ENCODE measurements at regions not wholly inside any gene's neighbourhood (a gene's known extent, or its start where the extent isn't known, plus 50 kb on each side); places are given as distances from the start of the nearest gene placed in this dataset.

- Histone ChIP-seq H3K4me3 (ENCODE audit: extremely low read depth, insufficient read depth, low read length, poor library complexity, severe bottlenecking) (no peak overlapping the region), H3K9me3 (ENCODE audit: control insufficient read depth, low read length) (no peaks in the 10 kb centered on the region), H3K27ac (ENCODE audit: low read depth, low read length, severe bottlenecking) (no peak overlapping the region), H3K36me3 (ENCODE audit: control insufficient read depth, insufficient read depth, low read length) (no peaks in the 10 kb centered on the region), H3K4me1 (ENCODE audit: control insufficient read depth, insufficient read depth, low read length, poor library complexity, severe bottlenecking) (no peaks in the 10 kb centered on the region)
- 83% methylated on average over 2 of the region's 4 CpGs; no CpG with 5 or more reads in 1 of the 2 experiments for WGBS, 2 experiments (ENCODE audit: insufficient coverage in 2 of 2)
These were observed 217.0 kb upstream of the DKK2 start for GRCh38 chr4:107253090-107253489.

GRCh38 chr4:107252571-107252970, 216.5 kb upstream of the DKK2 start:
- WGBS, 2 experiments (ENCODE audit: insufficient coverage in 2 of 2), result 83 to 100% methylated on average over 2 of the region's 2 CpGs
- no peaks in the 10 kb centered on the region for H3K36me3 ChIP-seq (ENCODE audit: control insufficient read depth, insufficient read depth, low read length)
- no peaks in the 10 kb centered on the region for H3K9me3 ChIP-seq (ENCODE audit: control insufficient read depth, low read length)
- H3K27ac ChIP-seq (ENCODE audit: low read depth, low read length, severe bottlenecking), result no peak overlapping the region
- H3K4me3 ChIP-seq (ENCODE audit: extremely low read depth, insufficient read depth, low read length, poor library complexity, severe bottlenecking), result no peak overlapping the region
- no peaks in the 10 kb centered on the region for H3K4me1 ChIP-seq (ENCODE audit: control insufficient read depth, insufficient read depth, low read length, poor library complexity, severe bottlenecking)

- Histone ChIP-seq H3K27ac (ENCODE audit: low read depth, low read length, severe bottlenecking) (no peak overlapping the region), H3K9me3 (ENCODE audit: control insufficient read depth, low read length) (no peaks in the 10 kb centered on the region)
- WGBS, 2 experiments (ENCODE audit: insufficient coverage in 2 of 2), result 63 to 93% methylated on average over 2 to 3 of the region's 3 CpGs
These were observed 212.5 kb upstream of the DKK2 start for GRCh38 chr4:107248571-107248970.

GRCh38 chr4:107247738-107248137, 211.6 kb upstream of the DKK2 start:
- no CpG with 5 or more reads among the region's 1 CpG for whole genome bisulfite sequencing, 2 experiments (ENCODE audit: insufficient coverage in 2 of 2)
- H3K4me1 ChIP-seq (ENCODE audit: control insufficient read depth, insufficient read depth, low read length, poor library complexity, severe bottlenecking), result no peaks in the 10 kb centered on the region
- no peaks in the 10 kb centered on the region for H3K36me3 ChIP-seq (ENCODE audit: control insufficient read depth, insufficient read depth, low read length)
- H3K27ac ChIP-seq (ENCODE audit: low read depth, low read length, severe bottlenecking), result no peak overlapping the region
- H3K9me3 ChIP-seq (ENCODE audit: control insufficient read depth, low read length), result no peaks in the 10 kb centered on the region
- H3K4me3 ChIP-seq (ENCODE audit: extremely low read depth, insufficient read depth, low read length, poor library complexity, severe bottlenecking), result no peak overlapping the region

More at GRCh38 chr4:107248571-107248970, 212.5 kb upstream of the DKK2 start:
- H3K36me3 ChIP-seq (ENCODE audit: control insufficient read depth, insufficient read depth, low read length), result no peaks in the 10 kb centered on the region
- H3K4me3 ChIP-seq (ENCODE audit: extremely low read depth, insufficient read depth, low read length, poor library complexity, severe bottlenecking), result no peak overlapping the region
- H3K4me1 ChIP-seq (ENCODE audit: control insufficient read depth, insufficient read depth, low read length, poor library complexity, severe bottlenecking), result no peaks in the 10 kb centered on the region

GRCh38 chr4:107246761-107247160, 210.6 kb upstream of the DKK2 start:
- no peak overlapping the region for H3K27ac ChIP-seq (ENCODE audit: low read depth, low read length, severe bottlenecking)
- no CpG with 5 or more reads among the region's 1 CpG for WGBS, 2 experiments (ENCODE audit: insufficient coverage in 2 of 2)
- H3K4me3 ChIP-seq (ENCODE audit: extremely low read depth, insufficient read depth, low read length, poor library complexity, severe bottlenecking), result no peak overlapping the region
- no peaks in the 10 kb centered on the region for H3K4me1 ChIP-seq (ENCODE audit: control insufficient read depth, insufficient read depth, low read length, poor library complexity, severe bottlenecking)
- H3K9me3 ChIP-seq (ENCODE audit: control insufficient read depth, low read length), result no peaks in the 10 kb centered on the region
- no peaks in the 10 kb centered on the region for H3K36me3 ChIP-seq (ENCODE audit: control insufficient read depth, insufficient read depth, low read length)

- H3K4me3 ChIP-seq (ENCODE audit: extremely low read depth, insufficient read depth, low read length, poor library complexity, severe bottlenecking), result no peak overlapping the region
- H3K4me1 ChIP-seq (ENCODE audit: control insufficient read depth, insufficient read depth, low read length, poor library complexity, severe bottlenecking), result no peaks in the 10 kb centered on the region
- no peaks in the 10 kb centered on the region for H3K9me3 ChIP-seq (ENCODE audit: control insufficient read depth, low read length)
- WGBS, 2 experiments (ENCODE audit: insufficient coverage in 2 of 2), result 72 to 86% methylated on average over 2 to 4 of the region's 4 CpGs
- no peak overlapping the region for H3K27ac ChIP-seq (ENCODE audit: low read depth, low read length, severe bottlenecking)
- H3K36me3 ChIP-seq (ENCODE audit: control insufficient read depth, insufficient read depth, low read length), result no peaks in the 10 kb centered on the region
These were observed 207.1 kb upstream of the DKK2 start for GRCh38 chr4:107243141-107243781.

GRCh38 chr4:107220976-107221375, 184.9 kb upstream of the DKK2 start:
- H3K27ac ChIP-seq (ENCODE audit: low read depth, low read length, severe bottlenecking), result no peak overlapping the region
- H3K4me1 ChIP-seq (ENCODE audit: control insufficient read depth, insufficient read depth, low read length, poor library complexity, severe bottlenecking), result no peaks in the 10 kb centered on the region
- no peaks in the 10 kb centered on the region for H3K9me3 ChIP-seq (ENCODE audit: control insufficient read depth, low read length)
- H3K36me3 ChIP-seq (ENCODE audit: control insufficient read depth, insufficient read depth, low read length), result no peaks in the 10 kb centered on the region
- no peak overlapping the region for H3K4me3 ChIP-seq (ENCODE audit: extremely low read depth, insufficient read depth, low read length, poor library complexity, severe bottlenecking)

GRCh38 chr4:107219681-107220080, 183.6 kb upstream of the DKK2 start:
- Histone ChIP-seq H3K4me1 (ENCODE audit: control insufficient read depth, insufficient read depth, low read length, poor library complexity, severe bottlenecking) (no peaks in the 10 kb centered on the region), H3K36me3 (ENCODE audit: control insufficient read depth, insufficient read depth, low read length) (no peaks in the 10 kb centered on the region), H3K4me3 (ENCODE audit: extremely low read depth, insufficient read depth, low read length, poor library complexity, severe bottlenecking) (no peak overlapping the region), H3K9me3 (ENCODE audit: control insufficient read depth, low read length) (no peaks in the 10 kb centered on the region), H3K27ac (ENCODE audit: low read depth, low read length, severe bottlenecking) (no peak overlapping the region)
- no CpG with 5 or more reads among the region's 1 CpG for whole genome bisulfite sequencing, 2 experiments (ENCODE audit: insufficient coverage in 2 of 2)

- Histone ChIP-seq H3K36me3 (ENCODE audit: control insufficient read depth, insufficient read depth, low read length) (no peaks in the 10 kb centered on the region), H3K9me3 (ENCODE audit: control insufficient read depth, low read length) (no peaks in the 10 kb centered on the region), H3K27ac (ENCODE audit: low read depth, low read length, severe bottlenecking) (no peak overlapping the region), H3K4me1 (ENCODE audit: control insufficient read depth, insufficient read depth, low read length, poor library complexity, severe bottlenecking) (no peaks in the 10 kb centered on the region), H3K4me3 (ENCODE audit: extremely low read depth, insufficient read depth, low read length, poor library complexity, severe bottlenecking) (no peak overlapping the region)
These were observed 180.3 kb upstream of the DKK2 start for GRCh38 chr4:107216379-107216778.

GRCh38 chr4:107215222-107215621, 179.1 kb upstream of the DKK2 start:
- Histone ChIP-seq H3K4me1 (ENCODE audit: control insufficient read depth, insufficient read depth, low read length, poor library complexity, severe bottlenecking) (no peaks in the 10 kb centered on the region), H3K27ac (ENCODE audit: low read depth, low read length, severe bottlenecking) (no peak overlapping the region), H3K9me3 (ENCODE audit: control insufficient read depth, low read length) (no peaks in the 10 kb centered on the region), H3K4me3 (ENCODE audit: extremely low read depth, insufficient read depth, low read length, poor library complexity, severe bottlenecking) (no peak overlapping the region), H3K36me3 (ENCODE audit: control insufficient read depth, insufficient read depth, low read length) (no peaks in the 10 kb centered on the region)
- WGBS, 2 experiments (ENCODE audit: insufficient coverage in 2 of 2), result 100% methylated on average over 1 of the region's 1 CpG

GRCh38 chr4:107213880-107214279, 177.8 kb upstream of the DKK2 start:
- 100% methylated on average over 1 of the region's 2 CpGs; no CpG with 5 or more reads in 1 of the 2 experiments for WGBS, 2 experiments (ENCODE audit: insufficient coverage in 2 of 2)
- no peaks in the 10 kb centered on the region for H3K36me3 ChIP-seq (ENCODE audit: control insufficient read depth, insufficient read depth, low read length)
- no peaks in the 10 kb centered on the region for H3K9me3 ChIP-seq (ENCODE audit: control insufficient read depth, low read length)
- no peaks in the 10 kb centered on the region for H3K4me1 ChIP-seq (ENCODE audit: control insufficient read depth, insufficient read depth, low read length, poor library complexity, severe bottlenecking)
- H3K27ac ChIP-seq (ENCODE audit: low read depth, low read length, severe bottlenecking), result no peak overlapping the region
- H3K4me3 ChIP-seq (ENCODE audit: extremely low read depth, insufficient read depth, low read length, poor library complexity, severe bottlenecking), result no peak overlapping the region
